ENCODE measurements at regions not wholly inside any gene's neighbourhood (a gene's known extent, or its start where the extent isn't known, plus 50 kb on each side); places are given as distances from the start of the nearest gene placed in this dataset.

DNA sequence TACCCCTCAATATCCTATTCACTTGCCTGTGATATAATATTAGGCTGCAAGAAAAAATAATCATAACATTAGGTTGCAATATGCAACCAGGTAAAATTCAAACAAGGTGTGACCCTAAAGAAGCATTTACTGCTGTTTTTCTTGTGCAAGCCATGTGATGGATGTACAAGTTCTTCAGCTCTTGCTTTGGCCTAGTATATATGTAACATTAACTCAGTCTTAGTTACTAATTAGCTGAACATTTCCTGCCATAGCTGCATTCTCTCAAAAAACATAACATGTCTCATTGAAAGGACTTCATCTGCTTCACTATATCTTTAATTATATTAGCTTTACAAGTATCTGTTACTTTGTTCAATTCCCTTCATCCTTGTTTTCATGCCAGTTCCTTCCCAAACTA is 406.8 kb upstream of the HTR2A start:
- TF ChIP-seq CTCF (IDR thresholded peaks at IDR 0.05) (no peak), POLR2A (IDR thresholded peaks at IDR 0.05) (no peak)
